HG02678 (cell line): ENCODE measurements at regions not wholly inside any gene's neighbourhood (a gene's known extent, or its start where the extent isn't known, plus 50 kb on each side); places are given as distances from the start of the nearest gene placed in this dataset.
"Not testable (repeated sequence)": the region's sequence is repeated elsewhere in the genome, so short reads cannot be mapped to it uniquely, and the experiment has no call there.

Experiments used
- ATAC-seq: cut with Tn5 transposase; IDR thresholded peaks from one replicate; pipeline ENCODE4 v1.9.1; 2021; ENCODE audit warnings: mild to moderate bottlenecking, moderate library complexity; ENCODE audit not compliant: unreplicated experiment

GRCh38 chr10:33630761-33631160 lies 296.3 kb upstream of the NRP1 start:
- ATAC-seq, result no peak

GRCh38 chr10:33627611-33628010 lies 293.1 kb upstream of the NRP1 start:
- ATAC-seq, result no peak

- no peak for ATAC-seq
Observed at GRCh38 chr10:33626798-33627466, 292.5 kb upstream of the NRP1 start.

GRCh38 chr10:33623669-33624068 lies 289.2 kb upstream of the NRP1 start:
- ATAC-seq, result no peak

- ATAC-seq, result no peak
Observed at GRCh38 chr10:33621101-33621500, 286.6 kb upstream of the NRP1 start.

- no peak for ATAC-seq
Observed at GRCh38 chr10:33618196-33618595, 283.7 kb upstream of the NRP1 start.

- ATAC-seq, result no peak
Observed at GRCh38 chr10:33617381-33618080, 283.1 kb upstream of the NRP1 start.

- no peak for ATAC-seq
Observed at GRCh38 chr10:33616956-33617355, 282.5 kb upstream of the NRP1 start.

- no peak for ATAC-seq
Observed at GRCh38 chr10:33612551-33612950, 278.1 kb upstream of the NRP1 start.

GRCh38 chr10:33612116-33612515 lies 277.6 kb upstream of the NRP1 start:
- no peak for ATAC-seq

GRCh38 chr10:33611423-33611822 lies 277.0 kb upstream of the NRP1 start:
- no peak for ATAC-seq

- ATAC-seq, result no peak
Observed at GRCh38 chr10:33609546-33609945, 275.1 kb upstream of the NRP1 start.

- no peak for ATAC-seq
Observed at GRCh38 chr10:33602278-33602677, 267.8 kb upstream of the NRP1 start.

GRCh38 chr10:33600381-33600780 lies 265.9 kb upstream of the NRP1 start:
- ATAC-seq, result no peak

- ATAC-seq, result no peak
Observed at GRCh38 chr10:33596422-33596821, 262.0 kb upstream of the NRP1 start.

- ATAC-seq, result peak; percentile 57
Observed at GRCh38 chr10:33594475-33594874, 260.0 kb upstream of the NRP1 start.

- ATAC-seq, result no peak
Observed at GRCh38 chr10:33588974-33589600, 254.6 kb upstream of the NRP1 start.

- ATAC-seq, result not testable (repeated sequence)
Observed at GRCh38 chr10:33584596-33584995, 250.1 kb upstream of the NRP1 start.

GRCh38 chr10:33579996-33580395 lies 245.5 kb upstream of the NRP1 start:
- ATAC-seq, result no peak

- no peak for ATAC-seq
Observed at GRCh38 chr10:33573606-33574005, 239.1 kb upstream of the NRP1 start.

GRCh38 chr10:33571616-33572015 lies 237.1 kb upstream of the NRP1 start:
- no peak for ATAC-seq

GRCh38 chr10:33570495-33570894 lies 236.0 kb upstream of the NRP1 start:
- ATAC-seq, result no peak
